Keratinocyte (primary cell): ENCODE measurements at regions not wholly inside any gene's neighbourhood (a gene's known extent, or its start where the extent isn't known, plus 50 kb on each side); places are given as distances from the start of the nearest gene placed in this dataset.

Source experiments
- EZH2 ChIP-seq: IDR thresholded peaks from one replicate; pipeline ENCODE4 v1.6.1; 2012; ENCODE audit warnings: inconsistent platforms, mild to moderate bottlenecking, low read length, moderate library complexity
- TF ChIP-seq, protein P1 (sequence below), 3 experiments: IDR thresholded peaks in 1 of 3; conservative IDR thresholded peaks in 1 of 3; optimal IDR thresholded peaks in 1 of 3; 2 replicates in 2 of 3; 3 replicates in 1 of 3; pipeline versions ENCODE3 to v1.5.1; 2011; ENCODE audit warnings: low read length in 3 of 3, mild to moderate bottlenecking in 3 of 3, moderate library complexity in 2 of 3, control low read depth in 1 of 3, inconsistent platforms in 1 of 3; ENCODE audit not compliant: insufficient read depth in 2 of 3; ENCODE audit errors: extremely low read depth in 1 of 3

DNA sequence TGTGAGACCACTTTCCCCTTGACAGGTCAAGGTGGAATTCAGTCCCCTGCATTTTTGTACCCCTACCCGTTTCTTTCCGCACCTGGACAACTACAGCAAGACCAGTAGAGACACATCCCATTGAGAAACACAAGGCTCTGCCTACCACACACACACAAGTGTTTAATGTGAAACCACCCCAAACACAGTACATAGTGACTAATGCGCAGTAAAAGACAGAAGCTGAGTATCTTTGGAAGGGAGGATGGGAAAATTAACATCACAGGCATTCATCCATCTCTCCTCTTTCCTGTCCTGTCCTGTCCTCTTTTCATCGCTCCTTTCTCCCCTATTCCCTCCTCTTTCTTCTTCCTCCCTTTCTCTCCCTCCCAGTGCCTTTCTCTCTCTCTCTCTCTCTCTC, 64.8 kb downstream of the SCN11A start:
- no peak for TF ChIP-seq EZH2
- TF ChIP-seq, protein P1, sequence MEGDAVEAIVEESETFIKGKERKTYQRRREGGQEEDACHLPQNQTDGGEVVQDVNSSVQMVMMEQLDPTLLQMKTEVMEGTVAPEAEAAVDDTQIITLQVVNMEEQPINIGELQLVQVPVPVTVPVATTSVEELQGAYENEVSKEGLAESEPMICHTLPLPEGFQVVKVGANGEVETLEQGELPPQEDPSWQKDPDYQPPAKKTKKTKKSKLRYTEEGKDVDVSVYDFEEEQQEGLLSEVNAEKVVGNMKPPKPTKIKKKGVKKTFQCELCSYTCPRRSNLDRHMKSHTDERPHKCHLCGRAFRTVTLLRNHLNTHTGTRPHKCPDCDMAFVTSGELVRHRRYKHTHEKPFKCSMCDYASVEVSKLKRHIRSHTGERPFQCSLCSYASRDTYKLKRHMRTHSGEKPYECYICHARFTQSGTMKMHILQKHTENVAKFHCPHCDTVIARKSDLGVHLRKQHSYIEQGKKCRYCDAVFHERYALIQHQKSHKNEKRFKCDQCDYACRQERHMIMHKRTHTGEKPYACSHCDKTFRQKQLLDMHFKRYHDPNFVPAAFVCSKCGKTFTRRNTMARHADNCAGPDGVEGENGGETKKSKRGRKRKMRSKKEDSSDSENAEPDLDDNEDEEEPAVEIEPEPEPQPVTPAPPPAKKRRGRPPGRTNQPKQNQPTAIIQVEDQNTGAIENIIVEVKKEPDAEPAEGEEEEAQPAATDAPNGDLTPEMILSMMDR (optimal IDR thresholded peaks at IDR 0.05 in 1 of 3, IDR thresholded peaks at IDR 0.05 in 1 of 3, conservative IDR thresholded peaks at IDR 0.05 in 1 of 3; ENCODE audit: extremely low read depth in 1 of 3, insufficient read depth in 2 of 3, low read length in 3 of 3), result no peak
